ENCODE measurements at regions not wholly inside any gene's neighbourhood (a gene's known extent, or its start where the extent isn't known, plus 50 kb on each side); places are given as distances from the start of the nearest gene placed in this dataset.
"Not testable (repeated sequence)": the region's sequence is repeated elsewhere in the genome, so short reads cannot be mapped to it uniquely, and the experiment has no call there.

DNA sequence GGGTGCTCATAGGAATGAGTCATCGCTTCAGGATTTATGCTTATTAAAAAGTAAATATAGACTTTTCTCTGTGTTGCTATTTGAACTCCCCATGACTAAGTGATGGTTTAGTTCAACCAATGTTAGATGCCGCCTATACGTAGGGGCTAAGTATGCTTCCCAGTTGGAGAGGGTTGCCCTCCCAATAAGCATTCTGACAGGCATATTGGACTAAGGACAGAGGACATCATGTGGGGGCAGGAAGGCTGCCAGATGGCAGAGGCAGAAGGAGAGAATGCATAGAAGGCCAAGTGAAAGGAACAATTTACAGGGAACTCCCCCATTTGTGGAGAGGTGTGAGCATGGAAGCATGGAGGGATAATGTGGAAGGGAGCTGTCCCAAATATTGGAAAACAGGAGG lies 318.4 kb upstream of the OBI1 start:
- DNase-seq, result no peak

DNA sequence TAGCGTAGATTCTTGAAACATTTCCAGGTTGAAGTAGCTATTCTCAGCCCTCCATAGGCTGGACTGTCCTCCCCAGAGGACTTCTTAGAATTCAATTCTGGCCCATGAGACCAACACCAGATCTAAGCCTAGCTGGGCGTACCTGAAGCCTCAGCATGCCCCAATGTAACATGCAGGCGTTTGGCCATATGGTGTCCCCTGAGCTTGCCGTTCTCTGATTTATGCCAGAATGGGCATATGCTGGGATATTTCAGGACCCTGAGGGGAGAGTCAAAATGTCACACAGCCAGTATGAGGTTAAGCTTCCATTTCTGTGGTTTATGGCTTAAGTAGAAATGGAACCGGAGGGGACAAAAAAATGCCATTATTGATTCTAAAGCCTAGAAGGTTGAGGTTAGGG lies 317.7 kb upstream of the OBI1 start:
- no peak for DNase-seq

DNA sequence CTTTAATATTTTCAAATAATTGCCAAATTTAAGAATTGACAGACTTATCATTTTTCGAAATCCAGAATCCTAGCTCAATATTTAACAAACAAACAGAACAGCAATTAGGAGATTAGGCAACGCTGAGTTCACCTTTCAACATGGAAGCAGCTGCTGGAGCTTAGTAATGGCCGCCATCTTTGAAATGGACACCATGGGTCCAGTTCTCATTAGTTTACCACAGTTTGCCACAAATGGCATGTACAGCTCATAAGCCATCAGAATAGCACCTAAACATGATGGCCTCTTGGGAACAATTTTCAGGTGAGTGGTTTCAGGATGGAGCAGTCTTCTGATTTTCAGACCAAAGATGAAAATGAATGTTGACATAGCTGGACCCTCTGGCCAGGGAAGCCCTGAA lies 313.6 kb upstream of the OBI1 start:
- no peak for DNase-seq

DNA sequence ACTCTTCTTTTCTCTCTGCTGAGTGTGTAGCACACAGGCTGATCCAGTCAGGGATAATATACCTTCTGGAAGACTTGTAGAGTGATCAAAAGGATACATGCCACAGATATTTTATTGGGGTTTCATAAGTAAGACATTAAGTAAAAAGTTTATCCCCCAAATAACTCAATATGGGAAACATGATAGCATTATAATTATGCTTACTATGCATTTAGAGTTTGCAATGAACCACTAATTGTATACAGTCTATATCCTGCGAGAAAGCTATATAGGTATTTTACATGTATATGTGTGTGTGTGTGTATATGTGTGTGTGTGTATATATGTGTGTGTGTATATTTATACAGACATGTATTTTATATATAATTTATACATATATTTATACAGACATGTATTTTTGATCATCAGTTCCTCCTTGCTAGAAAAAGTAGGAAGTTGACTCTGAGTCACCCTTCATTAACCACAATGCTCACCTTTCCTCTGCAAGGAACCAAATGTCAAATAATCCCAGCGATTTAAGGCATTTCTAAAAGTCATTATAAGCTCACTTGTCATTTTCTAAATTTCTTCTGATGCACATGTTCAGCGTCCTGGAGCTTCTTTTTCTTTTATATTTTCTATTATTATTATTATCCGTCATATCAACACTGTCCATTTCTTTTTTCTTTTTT lies 312.5 kb upstream of the OBI1 start:
- no peak for DNase-seq

DNA sequence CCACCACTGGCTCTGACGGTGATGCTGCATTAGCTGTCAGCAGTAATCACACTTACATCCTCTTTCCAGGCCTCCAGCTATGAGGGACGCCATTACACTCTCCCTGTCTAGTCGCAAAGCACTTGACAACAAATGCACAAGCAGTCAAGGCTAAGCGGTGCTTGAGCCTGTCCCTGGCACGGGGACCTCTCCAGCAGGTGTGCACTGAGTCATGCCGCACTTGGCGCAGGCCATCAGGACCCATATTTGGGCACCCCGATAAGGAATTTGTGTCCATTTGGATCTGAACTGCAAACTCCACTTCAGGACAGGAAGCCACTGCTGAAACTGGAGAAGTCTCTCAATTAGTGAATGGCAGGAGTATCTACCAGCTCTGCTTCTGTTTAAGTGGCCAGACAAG lies 301.9 kb upstream of the OBI1 start:
- DNase-seq, result no peak

DNA sequence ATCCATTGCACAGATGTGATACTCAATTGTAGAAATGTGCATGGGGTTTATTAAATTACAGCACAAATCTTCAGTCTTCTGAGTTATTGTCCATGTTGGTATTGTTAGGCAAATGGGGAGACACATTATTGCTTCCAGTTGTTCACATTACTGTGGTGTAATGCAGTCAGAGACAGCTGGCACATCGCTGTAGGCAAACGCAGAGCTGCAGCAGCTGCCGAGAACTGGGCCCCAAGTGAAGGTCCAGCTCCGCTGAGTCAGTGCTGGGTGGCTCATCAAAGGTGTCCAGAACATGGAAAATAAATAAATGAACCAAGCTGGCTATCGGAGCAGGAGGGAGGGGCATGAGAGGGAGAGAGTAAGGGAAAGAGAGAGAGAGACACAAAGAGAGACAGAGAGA lies 299.1 kb upstream of the OBI1 start:
- DNase-seq, result no peak

DNA sequence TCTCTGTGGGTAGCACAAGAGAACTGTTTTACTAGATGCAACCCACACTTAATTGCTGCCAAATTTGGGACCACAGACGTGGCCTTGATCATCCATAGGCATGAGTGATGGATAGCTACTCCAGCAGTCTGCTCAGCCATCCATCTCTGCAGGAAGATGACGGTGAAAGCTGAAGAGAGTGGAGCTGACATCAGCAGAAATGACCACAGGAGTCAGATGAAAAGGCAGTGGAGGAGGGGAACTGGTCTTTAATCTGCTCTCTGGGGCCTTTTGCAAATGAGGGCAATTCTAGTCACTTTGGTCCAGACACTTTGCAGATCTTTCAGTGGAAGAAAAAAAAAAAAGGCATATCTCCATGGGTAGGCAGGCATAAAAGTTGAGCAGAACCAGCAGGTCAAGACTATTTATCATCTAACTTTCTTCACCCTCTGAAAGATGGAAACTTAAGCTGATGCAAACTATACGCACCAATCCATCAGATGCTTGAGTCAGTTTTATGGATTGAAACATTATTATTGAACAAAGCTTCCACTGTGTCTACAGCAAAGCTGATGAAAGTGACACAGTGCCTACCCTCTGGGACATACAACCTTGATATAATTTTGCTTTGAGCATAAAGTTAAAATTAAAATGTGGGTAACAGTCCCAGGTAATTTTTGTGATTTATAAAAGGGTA lies 281.6 kb upstream of the OBI1 start:
- no peak for DNase-seq

DNA sequence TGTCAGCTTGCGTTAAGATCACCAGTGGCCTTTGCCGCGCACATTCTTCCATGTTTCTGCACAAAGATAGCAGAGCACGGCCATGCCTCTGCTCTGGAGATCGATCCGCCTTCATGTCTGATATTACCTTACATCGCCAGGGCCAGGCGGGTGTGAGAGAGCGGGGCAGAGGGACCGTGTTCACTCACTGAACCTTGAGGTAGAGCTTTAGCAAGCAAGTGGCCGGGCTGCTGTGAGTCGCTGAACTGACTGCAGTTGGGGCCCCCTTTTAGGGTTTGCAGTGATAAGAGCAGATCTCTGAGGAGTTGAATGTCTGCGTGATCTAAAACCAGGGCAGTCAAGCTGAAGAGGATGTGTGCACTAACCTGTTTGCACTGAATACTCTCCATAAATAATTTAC lies 275.4 kb upstream of the OBI1 start:
- DNase-seq, result no peak

DNA sequence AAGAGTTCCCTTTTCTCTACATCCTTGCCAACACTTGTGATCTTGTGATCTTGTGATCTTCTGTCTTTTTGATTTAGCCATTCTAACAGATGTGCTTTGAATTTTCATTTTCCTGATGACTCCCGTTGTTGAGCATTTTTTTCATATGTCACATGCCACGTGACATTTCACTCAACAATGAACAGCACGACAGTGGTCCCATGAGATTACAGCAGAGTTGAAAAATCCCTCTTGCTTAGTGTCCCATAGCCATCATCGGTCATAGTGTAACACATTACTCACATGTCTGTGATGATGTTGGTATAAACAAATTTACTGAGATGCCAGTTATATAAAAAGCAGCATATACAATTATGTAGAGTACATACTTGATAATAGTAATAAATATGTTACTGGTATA lies 256.1 kb upstream of the OBI1 start:
- DNase-seq, result no peak

DNA sequence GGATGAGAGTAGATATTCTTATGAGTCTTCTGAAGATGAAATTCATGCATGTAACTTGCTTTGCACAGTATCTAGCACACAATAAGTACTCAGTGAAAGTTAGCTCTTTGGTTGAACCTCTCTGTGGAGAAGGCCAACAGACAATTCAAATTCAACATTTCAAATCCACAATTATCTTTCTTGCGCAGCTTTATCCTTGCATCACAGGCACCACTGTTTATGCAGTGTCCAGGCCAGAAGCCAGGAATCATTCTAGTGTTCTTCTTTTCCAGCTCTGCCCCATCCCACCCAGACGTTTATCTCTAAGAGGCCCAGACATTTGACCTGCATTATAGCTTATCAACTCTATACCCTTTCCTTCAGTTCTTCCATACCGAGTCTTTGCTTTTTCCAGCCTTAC lies 254.7 kb upstream of the OBI1 start:
- DNase-seq, result no peak

DNA sequence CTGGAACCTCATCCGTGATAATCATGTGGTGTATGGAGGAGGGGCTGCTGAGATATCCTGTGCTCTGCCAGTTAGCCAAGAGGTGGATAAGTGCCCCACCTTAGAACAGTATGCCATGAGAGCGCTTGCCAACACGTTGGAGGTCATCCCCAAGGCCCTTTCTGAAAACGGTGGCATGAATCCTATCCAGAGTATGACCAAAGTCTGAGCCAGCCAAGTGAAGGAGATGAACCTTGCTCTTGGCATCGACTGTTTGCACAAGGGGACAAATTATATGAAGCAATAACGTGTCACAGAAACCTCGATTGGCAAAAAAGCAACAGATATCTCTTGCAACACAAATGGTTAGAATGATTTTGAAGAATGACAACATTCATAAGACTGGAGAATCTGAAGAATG lies 251.2 kb upstream of the OBI1 start:
- peak; percentile 5 for DNase-seq

DNA sequence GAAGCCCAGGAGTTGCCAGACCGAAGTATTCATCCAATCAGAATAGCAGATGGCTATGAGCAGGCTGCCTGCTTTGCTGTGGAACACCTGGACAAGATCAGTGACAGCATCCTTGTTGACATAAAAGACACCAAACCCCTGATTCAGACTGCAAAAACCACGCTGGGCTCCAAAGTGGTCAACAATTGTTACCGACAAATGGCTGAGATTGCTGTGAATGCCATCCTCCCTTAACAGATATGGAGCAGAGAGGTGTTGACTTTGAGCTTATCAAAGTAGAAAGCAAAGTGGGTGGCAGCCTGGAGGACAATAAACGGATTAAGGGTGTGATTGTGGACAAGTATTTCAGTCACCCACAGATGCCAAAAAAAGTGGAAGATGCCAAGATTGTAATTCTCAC lies 250.3 kb upstream of the OBI1 start:
- no peak for DNase-seq

DNA sequence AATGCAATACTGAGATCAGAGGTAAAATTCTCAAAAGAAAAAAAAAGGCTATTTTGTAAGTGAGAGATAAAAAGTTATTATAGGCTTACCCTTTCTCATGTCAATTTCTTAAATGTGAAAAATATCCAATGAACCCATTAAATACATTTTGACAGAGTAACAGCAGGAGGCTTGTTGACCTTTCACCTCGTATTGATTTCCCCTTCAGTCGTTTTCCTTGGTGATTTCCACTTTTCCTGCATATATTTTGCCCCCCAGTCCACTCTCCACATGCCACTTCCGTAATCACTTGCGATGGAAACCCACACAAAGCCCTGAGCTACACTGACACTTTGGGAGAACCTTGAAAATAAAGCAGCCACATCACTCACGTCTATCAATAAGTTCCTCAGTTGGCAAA lies 248.1 kb upstream of the OBI1 start:
- no peak for DNase-seq

DNA sequence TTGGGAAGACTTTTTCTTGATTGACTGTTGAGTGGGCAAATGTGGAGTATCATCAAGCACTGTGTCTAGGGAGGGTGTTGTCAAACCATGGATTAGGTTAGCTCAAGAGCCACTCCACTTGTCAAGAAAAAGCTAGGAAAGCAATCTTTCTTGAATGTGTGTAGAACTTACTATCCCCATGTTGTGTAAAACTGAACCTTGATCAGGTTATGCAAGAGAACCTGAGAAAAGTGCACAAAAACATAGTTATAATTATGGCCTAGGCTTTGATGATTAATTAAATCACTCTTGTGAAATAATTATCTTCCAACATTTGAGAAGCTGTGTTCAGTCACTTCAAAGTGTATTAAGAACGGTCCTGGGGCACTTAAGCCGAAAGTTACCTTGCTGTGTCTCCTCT lies 238.2 kb upstream of the OBI1 start:
- no peak for DNase-seq

DNA sequence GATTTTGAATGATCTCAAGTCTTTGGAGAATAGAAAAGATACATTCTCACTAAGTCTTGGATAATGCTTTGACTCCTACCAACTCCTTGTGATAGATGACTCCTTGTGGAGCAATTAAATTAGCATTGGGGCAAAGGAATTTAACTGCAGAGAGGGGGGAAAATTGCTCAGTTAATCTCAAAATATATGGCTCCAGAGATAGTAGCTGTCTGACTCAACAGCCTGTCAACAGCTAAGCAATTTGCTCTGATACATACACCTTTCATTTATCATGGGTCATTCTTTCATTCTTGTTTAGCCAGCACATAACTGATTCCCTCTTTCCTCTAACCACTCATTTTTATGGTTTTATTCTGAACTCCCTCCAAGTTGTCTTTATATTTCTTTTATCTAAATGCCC lies 225.6 kb upstream of the OBI1 start:
- DNase-seq, result no peak

DNA sequence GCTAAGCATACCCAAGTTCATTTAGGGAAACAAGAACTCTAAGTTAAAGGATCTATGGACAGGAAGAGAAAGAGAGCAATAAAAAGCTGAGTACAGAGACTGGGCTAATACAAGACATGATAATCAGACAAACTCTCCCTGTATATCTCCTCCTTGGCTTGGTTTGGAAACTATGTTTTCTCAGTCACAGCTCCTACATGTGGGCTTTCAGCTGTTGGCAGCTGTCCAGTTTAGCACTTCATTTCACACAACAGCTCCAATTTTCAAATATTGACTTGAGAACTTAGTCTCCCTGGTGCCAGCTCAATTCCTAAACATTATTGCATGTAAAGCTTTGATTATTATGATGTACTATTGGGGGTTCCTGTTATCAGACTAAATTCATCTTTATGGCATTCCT lies 222.8 kb upstream of the OBI1 start:
- DNase-seq, result no peak

DNA sequence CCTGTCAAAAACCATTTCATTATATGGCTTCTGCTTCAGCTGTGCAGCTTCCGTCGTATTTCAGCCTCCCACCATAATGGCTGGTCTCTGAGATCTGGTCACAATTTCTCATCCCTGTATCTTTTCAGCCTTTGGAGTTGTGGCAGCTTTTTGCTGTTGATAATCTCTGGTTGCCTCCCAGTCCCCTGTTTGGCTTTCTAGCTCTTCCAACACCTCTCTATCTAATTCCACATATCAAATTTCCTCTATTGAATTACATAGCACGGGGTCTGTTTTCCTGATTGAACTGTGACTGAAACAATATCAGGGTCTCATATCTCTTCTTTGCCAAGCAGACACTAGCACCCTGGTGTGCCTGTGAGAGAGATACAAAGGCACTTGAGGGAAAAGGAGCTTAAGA lies 222.1 kb upstream of the OBI1 start:
- no peak for DNase-seq

DNA sequence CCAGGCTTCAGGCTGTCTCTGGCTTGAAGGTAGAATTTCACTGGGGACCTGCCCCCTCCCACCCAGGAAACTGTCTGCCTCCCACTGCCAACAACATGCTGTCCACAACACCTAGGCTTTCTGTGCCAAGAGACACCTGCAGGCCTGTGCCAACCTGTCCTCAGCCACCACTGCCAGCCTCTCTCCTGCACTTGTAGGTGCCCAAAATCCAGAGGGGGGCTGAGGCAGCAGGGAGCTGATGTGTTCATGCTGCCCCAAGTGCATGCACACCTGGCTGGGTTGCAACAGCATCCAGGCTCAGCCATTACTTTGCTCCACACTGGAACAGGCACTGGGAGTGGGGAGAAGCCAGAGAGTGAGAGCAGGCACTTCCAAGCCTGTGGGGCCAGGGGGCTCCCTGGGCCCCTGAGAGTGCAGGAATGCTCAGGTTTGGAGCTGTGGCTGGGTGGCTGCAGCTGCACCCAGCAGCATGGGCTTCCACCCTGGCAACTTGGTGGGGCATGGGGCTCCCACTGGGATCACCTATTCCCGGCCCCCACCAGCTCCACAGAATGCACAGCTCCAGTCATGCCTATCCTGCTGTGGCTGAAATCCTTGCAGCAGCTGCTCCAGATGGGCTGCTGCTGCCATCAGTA lies 218.1 kb upstream of the OBI1 start:
- no peak for DNase-seq

DNA sequence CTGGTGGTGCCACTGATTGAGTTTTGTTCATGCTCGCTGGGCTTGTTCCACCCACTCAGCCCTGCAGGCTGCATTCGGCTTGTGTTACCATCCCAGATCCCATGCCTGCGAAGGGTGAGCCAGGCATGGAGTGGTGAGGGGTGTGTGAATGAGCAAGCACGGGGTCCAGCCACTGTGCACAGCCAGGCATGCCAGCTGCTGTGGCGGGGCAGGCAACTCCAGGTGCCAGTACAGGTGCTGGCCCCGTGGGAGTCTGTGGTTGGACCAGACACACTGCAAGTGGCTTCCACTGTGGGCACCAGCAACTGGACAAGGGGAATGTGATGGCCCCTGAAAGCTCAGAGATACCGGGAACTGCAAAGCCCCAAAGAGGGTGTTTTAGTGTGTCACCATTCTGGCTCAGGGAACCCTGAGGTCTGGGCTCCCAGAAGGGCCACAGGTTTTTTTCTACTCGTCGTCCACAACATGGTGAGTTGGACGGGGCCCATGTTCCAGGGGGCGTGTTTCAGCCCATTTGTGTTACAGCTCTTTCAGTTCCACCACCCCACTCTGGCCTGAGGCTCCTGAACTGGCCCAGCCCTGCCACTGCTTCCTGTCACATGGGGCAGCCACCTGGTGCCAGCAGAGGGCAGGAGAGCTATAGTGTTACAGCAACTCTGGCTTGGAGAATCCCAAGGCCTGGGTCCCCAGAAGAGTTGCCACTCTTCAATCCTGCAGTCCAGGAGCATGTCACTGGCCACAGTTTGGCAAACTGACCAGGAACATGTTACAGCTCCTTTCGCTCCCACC lies 217.0 kb upstream of the OBI1 start:
- DNase-seq, result peak; percentile 16

DNA sequence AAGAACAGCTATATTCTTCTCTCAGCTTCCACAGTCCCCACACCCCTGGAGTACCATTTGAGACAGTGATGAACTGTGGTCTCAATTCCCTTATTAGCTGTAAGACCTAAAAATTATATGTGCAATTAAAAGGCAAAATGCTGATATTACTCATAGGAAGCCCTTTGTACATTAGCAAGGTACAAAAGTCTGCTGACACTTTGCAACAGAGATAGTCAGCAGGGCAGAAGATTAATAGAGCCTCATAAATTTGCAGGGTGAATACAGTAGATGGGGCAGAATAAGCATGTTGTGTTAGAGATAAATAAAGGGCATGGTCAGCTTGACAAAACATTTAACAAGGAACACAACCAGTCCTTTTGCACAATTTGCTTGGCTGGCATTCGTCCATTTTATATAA lies 210.0 kb upstream of the OBI1 start:
- DNase-seq, result no peak

DNA sequence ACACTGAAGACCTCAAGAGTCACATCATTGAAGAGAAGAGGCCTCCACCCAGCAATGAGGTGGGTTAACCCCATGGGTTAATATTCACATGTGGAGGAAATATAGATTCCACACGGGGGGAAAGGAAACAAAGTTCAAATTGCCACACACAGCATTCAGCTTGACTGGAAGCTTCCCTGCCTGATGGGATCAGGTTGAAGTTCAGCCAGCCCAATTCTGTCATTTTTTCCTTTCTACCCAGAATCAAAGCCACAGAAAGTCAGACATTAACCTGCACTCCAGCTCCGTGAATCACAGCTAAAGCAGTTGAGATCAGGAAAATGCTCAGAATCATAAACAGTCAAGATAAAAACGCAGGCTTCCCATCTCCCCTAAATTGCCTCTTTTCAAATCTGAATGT lies 208.7 kb upstream of the OBI1 start:
- DNase-seq, result no peak

DNA sequence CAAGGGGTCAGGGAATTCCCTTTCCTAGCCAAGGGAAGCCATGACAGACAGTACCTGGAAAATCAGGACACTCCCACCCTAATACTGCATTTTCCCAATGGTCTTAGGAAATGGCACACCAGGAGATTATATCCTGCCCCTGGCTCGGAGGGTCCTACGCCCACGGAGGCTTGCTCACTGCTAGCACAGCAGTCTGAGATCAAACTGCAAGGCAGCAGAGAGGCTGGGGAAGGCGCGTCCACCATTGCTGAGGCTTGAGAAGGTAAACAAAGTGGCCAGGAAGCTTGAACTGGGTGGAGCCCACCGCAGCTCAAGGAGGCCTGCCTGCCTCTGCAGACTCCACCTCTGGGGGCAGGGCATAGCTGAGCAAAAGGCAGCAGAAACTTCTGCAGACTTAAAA lies 207.1 kb upstream of the OBI1 start:
- DNase-seq, result not testable (repeated sequence)

DNA sequence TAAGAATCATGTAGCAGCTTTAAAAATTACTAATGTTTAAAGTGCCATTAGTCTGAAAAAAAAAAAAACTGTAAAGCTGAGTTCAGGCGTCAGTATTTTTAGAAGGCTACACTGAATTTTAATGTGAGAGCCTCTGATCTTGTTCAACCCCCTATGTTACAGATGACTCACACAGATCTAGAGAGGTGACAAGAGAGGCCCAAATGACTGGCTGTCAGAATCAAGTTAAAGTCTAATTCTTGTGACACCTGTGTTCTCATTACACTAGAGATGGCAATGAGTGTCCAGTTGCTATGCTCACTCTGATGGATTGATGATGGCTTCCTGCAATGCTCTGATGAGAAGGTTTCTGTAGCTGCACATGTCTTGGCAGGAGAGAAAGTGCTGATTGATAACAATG lies 203.5 kb upstream of the OBI1 start:
- DNase-seq, result no peak

DNA sequence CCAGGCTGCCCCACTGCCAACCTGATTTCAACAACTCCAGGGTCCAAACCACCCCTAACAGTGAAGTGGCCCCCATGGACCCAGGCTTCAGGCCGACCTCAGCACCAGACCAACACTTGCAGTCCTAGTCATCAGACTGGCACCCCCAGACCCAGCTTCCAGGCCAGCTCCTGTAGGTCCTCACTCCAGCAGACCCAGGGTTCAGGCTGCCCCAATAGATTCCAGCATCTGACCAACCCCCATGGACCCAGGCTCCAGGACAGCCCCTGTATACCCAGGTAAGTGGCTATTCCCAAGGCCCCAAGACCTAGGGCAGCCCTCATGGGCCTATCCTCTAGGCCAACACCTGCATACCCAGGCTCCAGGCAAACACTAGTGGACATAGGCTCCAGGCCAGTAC lies 193.8 kb upstream of the OBI1 start:
- no peak for DNase-seq

All from MV-4-11 (cell line).